ENCODE measurements at regions not wholly inside any gene's neighbourhood (a gene's known extent, or its start where the extent isn't known, plus 50 kb on each side); places are given as distances from the start of the nearest gene placed in this dataset.

- WGBS, 3 donors: 92 to 98% (median 97%) methylated on average over 2 of the region's 2 CpGs
- Histone ChIP-seq H3K27ac (no peak overlapping the region), H3K27me3 (ENCODE audit: insufficient read depth in 3 of 3, low read length in 2 of 3) (no peaks in the 10 kb centered on the region), H3K4me1 (no peaks in the 10 kb centered on the region), H3K4me3 (no peak overlapping the region), H3K9me3 (no peaks in the 10 kb centered on the region), H3K36me3 (ENCODE audit: insufficient read depth in 1 of 2, low read depth in 1 of 2) (no peaks in the 10 kb centered on the region)
- no peak for TF ChIP-seq CTCF (IDR thresholded peaks at IDR 0.05)
- ATAC-seq (no peak), DNase-seq (no peak)
- intact Hi-C loops (cut with DNase I): no loop called here
Measured at GRCh38 chr20:19860737-19861136, 102.7 kb downstream of the RIN2 start.

GRCh38 chr20:19861147-19861759, 103.2 kb downstream of the RIN2 start:
- H3K27ac ChIP-seq: no peak overlapping the region
- DNase-seq (no peak), ATAC-seq (no peak)
- no peak for TF ChIP-seq CTCF (IDR thresholded peaks at IDR 0.05)
- intact Hi-C loops (cut with DNase I): no loop called here
- H3K27me3 ChIP-seq (ENCODE audit: insufficient read depth in 3 of 3, low read length in 2 of 3): no peaks in the 10 kb centered on the region
- 86 to 95% (median 93%) methylated on average over 6 of the region's 6 CpGs for WGBS, 3 donors
- H3K4me1 ChIP-seq: no peaks in the 10 kb centered on the region
- H3K36me3 ChIP-seq (ENCODE audit: insufficient read depth in 1 of 2, low read depth in 1 of 2): no peaks in the 10 kb centered on the region
- no peaks in the 10 kb centered on the region for H3K9me3 ChIP-seq
- H3K4me3 ChIP-seq: no peak overlapping the region

GRCh38 chr20:19864130-19864529, 106.1 kb downstream of the RIN2 start:
- intact Hi-C loops (cut with DNase I): no loop called here

GRCh38 chr20:19866070-19866469, 108.0 kb downstream of the RIN2 start:
- TF ChIP-seq CTCF (IDR thresholded peaks at IDR 0.05): no peak
- H3K4me1 ChIP-seq: no peaks in the 10 kb centered on the region
- no peaks in the 10 kb centered on the region for H3K9me3 ChIP-seq
- H3K4me3 ChIP-seq: no peak overlapping the region
- H3K27me3 ChIP-seq (ENCODE audit: insufficient read depth in 3 of 3, low read length in 2 of 3): no peaks in the 10 kb centered on the region
- no peak for DNase-seq
- ATAC-seq: no peak
- no peak overlapping the region for H3K27ac ChIP-seq
- intact Hi-C loops (cut with DNase I): no loop called here
- H3K36me3 ChIP-seq (ENCODE audit: insufficient read depth in 1 of 2, low read depth in 1 of 2): peaks cover 0 to 6% of the 10 kb centered on the region in 2 donors

More at GRCh38 chr20:19864130-19864529, 106.1 kb downstream of the RIN2 start:
- Histone ChIP-seq H3K4me1 (no peaks in the 10 kb centered on the region), H3K4me3 (no peak overlapping the region), H3K9me3 (no peaks in the 10 kb centered on the region), H3K36me3 (ENCODE audit: insufficient read depth in 1 of 2, low read depth in 1 of 2) (no peaks in the 10 kb centered on the region), H3K27ac (no peak overlapping the region), H3K27me3 (ENCODE audit: insufficient read depth in 3 of 3, low read length in 2 of 3) (no peaks in the 10 kb centered on the region)
- no peak for TF ChIP-seq CTCF (IDR thresholded peaks at IDR 0.05)
- ATAC-seq (no peak), DNase-seq (no peak)
- 58 to 74% (median 73%) methylated on average over 3 of the region's 3 CpGs for WGBS, 3 donors

- no peak overlapping the region for H3K4me3 ChIP-seq
- no peaks in the 10 kb centered on the region for H3K9me3 ChIP-seq
- H3K4me1 ChIP-seq: no peaks in the 10 kb centered on the region
- no peaks in the 10 kb centered on the region for H3K27me3 ChIP-seq (ENCODE audit: insufficient read depth in 3 of 3, low read length in 2 of 3)
- TF ChIP-seq CTCF (IDR thresholded peaks at IDR 0.05): no peak
- intact Hi-C loops (cut with DNase I): no loop called here
- WGBS, 3 donors: 91 to 98% (median 94%) methylated on average over 2 of the region's 2 CpGs
- H3K36me3 ChIP-seq (ENCODE audit: insufficient read depth in 1 of 2, low read depth in 1 of 2): peaks cover 0 to 16% of the 10 kb centered on the region in 2 donors
- DNase-seq: no peak
- H3K27ac ChIP-seq: no peak overlapping the region
- no peak for ATAC-seq
Measured at GRCh38 chr20:19867074-19867473, 109.0 kb downstream of the RIN2 start.

All from psoas muscle (tissue), 7 donors.